GM18867 (cell line): ENCODE measurements at regions not wholly inside any gene's neighbourhood (a gene's known extent, or its start where the extent isn't known, plus 50 kb on each side); places are given as distances from the start of the nearest gene placed in this dataset.
A peak's percentile ranks its signal among the peaks of the same experiment; 100 is the strongest.

Experiments used
- ATAC-seq: cut with Tn5 transposase; IDR thresholded peaks from one replicate; pipeline ENCODE4 v1.9.1; 2021; ENCODE audit warnings: mild to moderate bottlenecking, moderate library complexity; ENCODE audit not compliant: unreplicated experiment

GRCh38 chr6:143595251-143596036 is 82.3 kb upstream of the PHACTR2 start:
- no peak for ATAC-seq

GRCh38 chr6:143594647-143595046 is 83.1 kb upstream of the PHACTR2 start:
- ATAC-seq = no peak

- ATAC-seq = no peak
These were observed 80.8 kb upstream of the FUCA2 start for GRCh38 chr6:143592335-143592734.

- no peak for ATAC-seq
These were observed 79.9 kb upstream of the FUCA2 start for GRCh38 chr6:143591441-143591840.

- no peak for ATAC-seq
These were observed 77.6 kb upstream of the FUCA2 start for GRCh38 chr6:143589162-143589561.

- no peak for ATAC-seq
These were observed 75.0 kb upstream of the FUCA2 start for GRCh38 chr6:143586557-143586956.

GRCh38 chr6:143585716-143586115 is 74.2 kb upstream of the FUCA2 start:
- ATAC-seq = no peak

- ATAC-seq = no peak
These were observed 73.7 kb upstream of the FUCA2 start for GRCh38 chr6:143585241-143585640.

GRCh38 chr6:143583542-143584327 is 72.2 kb upstream of the FUCA2 start:
- ATAC-seq = no peak

- no peak for ATAC-seq
These were observed 70.4 kb upstream of the FUCA2 start for GRCh38 chr6:143581835-143582480.

GRCh38 chr6:143579703-143580102 is 68.2 kb upstream of the FUCA2 start:
- ATAC-seq = no peak

- no peak for ATAC-seq
These were observed 66.5 kb upstream of the FUCA2 start for GRCh38 chr6:143578054-143578453.

- ATAC-seq = no peak
These were observed 64.4 kb upstream of the FUCA2 start for GRCh38 chr6:143575901-143576426.

- ATAC-seq = peak; percentile 88
These were observed 63.9 kb upstream of the FUCA2 start for GRCh38 chr6:143575440-143575839.

- ATAC-seq = no peak
These were observed 58.8 kb upstream of the FUCA2 start for GRCh38 chr6:143570147-143570853.

- no peak for ATAC-seq
These were observed 57.5 kb upstream of the FUCA2 start for GRCh38 chr6:143569040-143569439.

- no peak for ATAC-seq
These were observed 53.0 kb upstream of the FUCA2 start for GRCh38 chr6:143564484-143565017.

- ATAC-seq = no peak
These were observed 50.6 kb upstream of the FUCA2 start for GRCh38 chr6:143562143-143562542.
